Inferior parietal cortex (tissue), 1 donor: ENCODE measurements at regions not wholly inside any gene's neighbourhood (a gene's known extent, or its start where the extent isn't known, plus 50 kb on each side); places are given as distances from the start of the nearest gene placed in this dataset.
"Not testable (repeated sequence)": the region's sequence is repeated elsewhere in the genome, so short reads cannot be mapped to it uniquely, and the experiment has no call there.

ENCODE experiments used
- DNase-seq: peaks from one replicate; pipeline ENCODE4 v3.0.0-alpha.2; 2016; ENCODE audit errors: extremely low spot score

DNA sequence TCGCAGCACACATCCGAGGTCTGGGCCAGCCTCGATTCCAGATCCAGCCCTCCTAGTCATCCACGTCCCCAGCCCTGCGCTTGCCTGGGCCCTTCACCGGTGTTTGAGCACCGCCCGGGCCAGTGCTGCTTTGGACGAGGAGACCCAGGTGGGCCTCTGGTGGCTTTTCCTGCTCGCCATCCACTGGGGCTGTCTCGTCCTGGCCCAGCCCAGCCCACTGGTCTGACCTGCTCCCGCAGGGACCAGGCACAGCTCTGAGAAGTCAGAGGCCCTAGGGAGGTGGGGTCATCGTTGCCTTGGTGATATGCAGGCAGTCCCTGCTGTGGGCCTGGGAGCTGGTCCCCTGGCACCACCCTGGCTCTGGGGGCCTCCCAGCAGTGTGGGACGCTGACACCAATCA, 200.8 kb downstream of the USP22 start:
- DNase-seq: not testable (repeated sequence)

DNA sequence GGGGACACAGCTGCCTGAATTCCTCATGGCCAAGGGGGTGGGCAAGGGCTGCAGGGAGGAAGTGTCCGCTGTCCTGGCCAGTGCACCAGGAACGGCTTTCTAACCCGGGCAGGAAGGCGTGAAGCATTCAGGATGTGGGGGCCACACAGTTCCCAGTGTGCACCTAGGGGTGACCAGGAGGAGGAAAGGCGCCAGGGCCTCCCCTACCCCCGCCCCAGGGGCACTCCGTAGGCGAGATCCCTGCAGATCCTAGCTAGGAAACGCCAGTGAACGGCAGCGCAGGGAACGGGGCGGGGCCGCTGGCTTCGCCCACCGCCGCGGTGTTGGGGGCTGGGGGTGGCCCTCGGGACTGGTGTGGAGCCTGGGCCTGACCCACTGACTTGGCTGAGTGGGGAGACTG, 199.6 kb downstream of the USP22 start:
- not testable (repeated sequence) for DNase-seq

DNA sequence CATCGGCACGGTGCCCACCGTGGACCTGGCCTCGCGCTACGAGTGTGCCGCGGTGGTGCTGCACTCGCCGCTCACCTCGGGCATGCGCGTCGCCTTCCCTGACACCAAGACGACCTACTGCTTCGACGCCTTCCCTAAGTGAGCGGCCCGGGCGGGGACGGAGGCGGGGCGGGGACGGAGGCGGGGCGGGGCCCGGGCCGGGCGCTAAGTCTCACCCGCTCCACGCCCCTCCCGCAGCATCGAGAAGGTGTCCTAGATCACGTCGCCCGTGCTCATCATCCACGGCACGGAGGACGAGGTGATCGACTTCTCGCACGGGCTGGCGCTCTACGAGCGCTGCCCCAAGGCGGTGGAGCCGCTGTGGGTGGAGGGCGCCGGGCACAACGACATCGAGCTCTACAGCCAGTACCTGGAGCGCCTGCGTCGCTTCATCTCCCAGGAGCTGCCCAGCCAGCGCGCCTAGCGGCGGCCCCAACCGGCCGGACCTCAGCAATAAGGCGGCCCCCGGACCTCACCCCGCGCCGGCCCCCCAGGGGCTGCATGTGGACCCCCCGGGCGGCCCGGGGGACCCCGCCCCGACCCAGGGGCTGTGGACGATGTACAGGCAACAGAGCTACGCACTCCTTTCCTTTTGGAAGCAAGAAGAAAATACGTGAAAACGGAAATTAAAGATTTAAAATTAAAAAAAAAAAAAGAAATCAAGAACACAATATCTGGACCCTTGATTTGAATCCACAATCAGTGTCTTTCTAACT, 198.8 kb downstream of the USP22 start:
- not testable (repeated sequence) for DNase-seq

DNA sequence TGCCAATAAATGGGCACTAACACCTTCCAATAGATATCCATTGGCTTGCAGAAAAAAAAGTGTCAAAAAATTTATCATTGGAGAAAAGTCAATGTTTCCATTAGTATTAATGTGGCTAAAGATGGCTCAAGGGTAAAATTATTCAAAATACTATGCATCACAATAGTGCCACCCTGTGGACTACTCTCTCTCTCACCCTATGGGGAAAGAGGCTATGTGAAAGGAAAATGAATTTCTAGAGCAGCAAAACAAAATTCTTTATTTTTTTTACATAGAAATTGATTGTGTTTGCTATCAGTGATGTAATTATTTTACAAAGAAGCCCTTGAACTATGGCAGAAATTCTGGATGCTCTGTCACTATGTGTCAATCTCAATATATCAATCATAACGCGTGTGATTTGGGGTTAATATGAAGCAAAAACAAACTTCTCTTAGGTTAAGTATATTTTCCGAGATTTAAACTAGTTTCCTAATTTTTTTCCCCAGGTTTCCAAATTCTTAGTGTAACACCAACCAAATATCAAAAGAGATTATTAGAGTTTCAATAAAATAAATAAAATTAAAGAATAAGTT, 193.9 kb downstream of the USP22 start:
- DNase-seq: not testable (repeated sequence)

DNA sequence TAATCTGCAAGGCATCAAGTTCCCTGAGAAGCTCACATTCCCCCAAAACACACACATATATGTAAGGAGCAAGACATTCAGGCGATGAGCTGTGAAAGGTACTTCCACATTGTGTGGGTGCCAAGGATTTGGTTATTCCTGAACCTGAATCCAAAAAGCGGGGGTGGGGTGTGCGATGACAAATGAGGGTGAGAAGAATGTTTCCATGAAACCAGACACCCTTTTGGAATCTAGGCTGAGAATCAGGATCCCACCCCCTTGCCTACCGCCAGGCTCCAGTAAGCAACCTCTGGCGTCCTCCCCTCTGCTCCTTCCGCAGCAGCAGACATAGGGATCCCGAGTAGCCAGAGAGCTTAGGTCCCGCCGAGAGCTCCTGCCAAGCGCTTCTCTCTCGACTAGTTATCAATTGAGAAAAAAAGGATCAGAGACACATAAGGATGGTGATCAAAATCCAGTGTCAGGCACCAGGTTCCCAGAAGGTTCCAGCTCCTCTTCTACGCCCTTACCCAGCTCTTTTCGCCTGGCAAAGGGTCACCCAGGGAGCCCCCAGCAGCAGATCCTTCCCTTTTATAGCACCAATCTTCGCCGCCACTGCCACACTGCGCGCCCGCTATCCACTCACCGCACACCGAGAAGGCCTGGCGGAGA, 191.1 kb downstream of the USP22 start:
- DNase-seq: not testable (repeated sequence)

DNA sequence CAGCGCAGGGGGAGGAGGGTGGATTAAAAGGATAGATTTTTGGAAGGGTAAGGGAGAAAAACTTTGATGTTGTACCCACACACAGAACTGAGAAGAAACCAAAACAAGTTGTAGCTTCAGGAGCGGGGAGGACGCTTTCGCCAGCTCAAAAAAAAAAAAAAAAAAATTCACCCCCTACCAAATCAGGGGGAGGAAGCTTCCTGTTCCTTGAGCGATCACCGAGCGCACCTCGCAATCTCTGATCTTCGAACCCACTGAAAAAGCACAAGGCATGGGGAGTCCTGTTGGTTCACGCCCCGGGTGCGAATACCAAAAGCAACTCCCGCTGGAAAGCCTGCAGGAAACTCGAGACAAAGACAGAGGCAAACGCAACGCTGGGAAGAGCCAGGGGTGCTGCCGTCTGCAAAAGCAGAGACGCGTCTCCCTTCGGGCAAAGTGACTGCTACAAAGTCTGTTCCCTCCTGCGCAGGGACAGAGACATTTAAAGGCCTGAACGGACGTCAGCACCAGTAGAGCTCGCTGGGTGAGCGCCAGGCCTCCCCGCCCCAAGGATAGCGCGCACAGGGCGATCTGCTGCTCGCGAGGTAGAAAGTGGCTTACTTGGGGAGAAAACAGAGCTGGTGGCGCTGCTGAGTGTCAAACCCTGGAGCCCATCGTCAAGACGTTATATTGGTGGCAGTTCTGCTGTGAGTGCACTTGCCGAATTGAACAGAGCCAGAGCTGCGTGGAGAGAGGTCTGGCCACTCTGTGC, 190.4 kb downstream of the USP22 start:
- DNase-seq: peak; percentile 36

DNA sequence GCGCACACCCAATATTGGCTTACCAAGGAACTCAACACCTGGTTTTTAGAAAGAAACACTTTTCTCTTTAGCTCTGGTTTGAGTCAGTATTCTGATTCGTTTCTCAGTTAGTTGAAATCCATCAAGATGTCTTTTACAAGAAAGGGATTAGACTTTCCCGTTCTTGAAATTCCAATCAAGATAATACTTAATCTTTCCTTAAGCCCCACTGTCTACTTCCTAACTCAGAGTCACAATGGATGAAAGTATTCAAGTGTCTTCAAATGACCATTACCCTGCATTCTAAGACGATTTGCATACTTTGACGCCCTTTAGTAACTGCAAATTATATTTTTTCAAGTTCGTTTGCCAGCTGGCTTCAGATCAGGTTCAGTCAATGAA, 189.8 kb downstream of the USP22 start:
- DNase-seq: no peak

DNA sequence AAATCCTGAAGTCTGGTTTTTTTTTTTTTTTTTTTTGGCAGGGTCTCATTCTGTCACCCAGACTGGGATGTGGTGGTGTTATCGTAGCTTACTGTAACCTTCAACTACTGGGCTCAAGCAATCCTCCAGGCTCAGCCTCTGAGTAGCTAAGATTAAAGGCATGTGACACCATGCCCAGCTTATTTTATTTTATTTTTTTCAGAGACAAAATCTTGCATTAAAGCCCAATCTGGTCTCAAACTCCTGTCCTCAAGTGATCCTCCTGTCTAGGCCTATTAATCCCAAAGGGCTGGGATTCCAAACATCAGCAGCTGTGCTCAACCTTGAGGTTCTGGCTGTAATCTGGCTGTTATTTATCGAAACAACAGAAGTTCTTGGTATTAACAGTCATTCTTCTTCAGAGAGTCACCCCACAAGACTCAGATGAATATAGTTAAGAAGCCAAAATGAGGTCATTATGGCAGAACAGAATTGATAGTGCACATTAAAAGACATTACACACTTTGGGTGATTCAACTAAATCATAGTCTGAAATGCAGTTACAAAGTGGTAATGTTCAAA, 186.8 kb downstream of the USP22 start:
- not testable (repeated sequence) for DNase-seq

DNA sequence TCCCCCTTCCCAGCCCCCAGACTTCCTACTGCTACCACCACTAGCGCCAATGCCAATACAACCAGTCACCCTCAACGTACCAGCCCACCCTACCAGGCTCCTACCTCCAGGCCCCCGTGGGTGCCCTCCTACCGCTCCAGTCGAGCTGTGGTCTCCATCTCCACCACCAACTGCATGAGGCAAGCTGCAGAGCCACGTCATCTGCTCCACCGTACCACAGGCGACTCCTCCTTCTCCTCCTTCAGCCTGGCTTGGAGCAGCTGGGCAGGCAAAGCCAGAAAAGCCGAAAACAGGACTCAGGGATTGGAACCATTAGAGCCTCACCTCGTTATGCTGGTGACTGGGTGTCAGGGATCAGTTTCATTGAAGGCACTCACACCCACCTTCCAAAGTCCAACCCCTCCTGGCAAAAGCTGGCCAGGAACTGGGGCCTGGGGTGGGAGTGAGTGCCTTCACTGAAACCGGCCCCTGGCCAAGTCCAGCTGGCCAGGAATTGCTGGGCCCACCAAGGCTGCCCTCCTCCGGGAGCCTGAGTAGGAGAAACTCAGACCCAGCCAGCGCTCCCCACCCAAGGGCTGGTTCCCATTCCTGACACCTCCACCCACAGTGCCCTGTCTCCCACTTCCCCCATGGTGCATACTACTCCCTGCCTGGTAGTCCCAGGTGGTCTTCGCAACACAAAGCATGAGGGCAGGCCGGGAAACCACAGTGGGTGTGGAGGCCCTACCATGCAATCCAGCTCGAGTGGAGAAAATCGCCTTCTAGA, 176.2 kb downstream of the USP22 start:
- not testable (repeated sequence) for DNase-seq

DNA sequence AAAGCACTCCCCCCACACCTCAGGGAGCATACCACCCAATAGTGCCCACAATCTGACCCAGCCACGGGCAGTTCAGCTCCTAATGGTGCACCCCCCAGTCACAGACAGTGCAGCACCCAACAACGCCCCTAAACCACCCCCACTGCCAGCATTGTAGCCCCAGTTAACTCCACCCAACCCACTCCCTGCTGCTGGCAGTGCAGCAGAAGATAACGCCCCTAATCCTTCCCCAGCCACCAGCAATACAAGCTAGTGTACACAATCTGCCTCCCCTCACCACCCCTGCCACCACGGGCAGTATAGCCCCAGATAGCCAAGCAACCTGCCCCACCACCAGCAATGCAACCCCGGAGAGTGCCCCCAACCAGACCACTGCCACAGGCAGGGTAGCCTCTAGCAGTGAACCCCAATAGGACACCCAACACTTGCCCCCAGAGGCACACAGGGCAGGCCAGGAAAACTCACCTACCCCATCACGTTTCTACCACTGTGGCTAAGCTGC, 175.3 kb downstream of the USP22 start:
- not testable (repeated sequence) for DNase-seq

DNA sequence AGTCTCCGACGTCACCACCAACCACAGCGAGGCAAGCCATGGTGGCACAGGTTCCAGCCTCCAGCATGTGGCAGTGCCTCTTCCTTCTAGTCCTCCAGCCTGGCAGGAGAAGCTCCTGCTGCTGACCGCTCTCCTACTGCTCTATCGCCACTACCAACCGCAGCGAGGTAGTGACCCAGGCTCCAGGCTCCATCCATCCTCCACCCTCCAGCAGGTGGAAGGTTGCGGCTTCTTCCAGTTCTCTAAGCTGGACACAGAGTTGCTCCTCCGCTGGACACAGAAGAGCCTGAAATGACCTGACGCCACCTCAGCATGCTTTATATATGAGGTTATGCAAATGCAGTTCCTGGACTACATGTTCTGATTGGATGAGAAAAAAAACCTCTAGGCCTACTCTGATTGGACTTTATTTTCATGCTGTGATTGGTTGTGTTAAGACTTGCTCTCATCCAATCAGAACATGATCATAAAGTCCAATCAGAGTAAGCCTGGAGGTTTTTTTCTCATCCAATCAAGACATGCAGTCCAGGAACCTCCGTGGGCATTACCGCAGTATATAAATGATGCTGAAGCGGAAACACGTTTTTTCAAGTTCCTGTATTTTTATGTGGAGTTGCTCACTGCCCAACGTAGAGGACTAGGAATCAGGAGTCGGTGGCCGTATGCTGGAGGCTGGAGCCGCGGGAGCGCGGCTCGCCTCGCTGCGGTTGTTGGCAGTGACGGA, 174.7 kb downstream of the USP22 start:
- DNase-seq: not testable (repeated sequence)

DNA sequence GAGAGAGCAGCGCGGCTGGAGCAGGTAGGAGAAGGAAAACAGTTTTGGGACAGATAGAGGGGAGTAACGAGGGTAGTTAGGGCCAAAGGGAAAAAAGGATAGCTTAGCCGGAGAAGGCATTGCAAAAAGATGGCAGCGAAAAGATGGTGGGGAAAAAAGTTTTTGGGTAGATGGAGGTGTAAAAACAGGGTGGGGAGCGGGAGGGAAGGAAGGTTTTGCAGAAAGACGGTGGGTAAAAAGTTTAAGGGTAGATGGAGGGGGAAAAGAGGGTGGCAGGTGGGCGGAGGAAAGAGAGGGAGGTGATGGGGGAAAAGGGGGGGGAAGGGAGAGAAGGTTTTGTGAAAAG, 174.2 kb downstream of the USP22 start:
- DNase-seq: not testable (repeated sequence)

DNA sequence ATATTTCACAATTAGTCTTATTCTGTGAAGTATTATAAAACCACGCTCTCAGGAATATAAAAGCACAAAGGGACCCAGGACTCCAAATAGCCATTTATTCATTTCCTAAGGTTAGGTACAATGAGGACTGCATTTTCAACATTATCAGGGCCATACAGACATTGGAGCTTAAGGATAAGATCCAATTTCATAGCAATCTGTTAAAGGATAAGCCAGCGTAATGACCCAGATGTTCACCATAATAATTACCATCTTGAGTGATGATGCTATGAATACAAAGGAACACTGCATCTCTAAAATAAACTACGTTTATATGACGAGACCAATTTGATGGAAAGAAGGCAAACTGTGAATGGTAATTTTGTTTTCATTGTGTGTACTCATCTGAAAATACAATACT, 169.6 kb downstream of the USP22 start:
- DNase-seq: not testable (repeated sequence)

DNA sequence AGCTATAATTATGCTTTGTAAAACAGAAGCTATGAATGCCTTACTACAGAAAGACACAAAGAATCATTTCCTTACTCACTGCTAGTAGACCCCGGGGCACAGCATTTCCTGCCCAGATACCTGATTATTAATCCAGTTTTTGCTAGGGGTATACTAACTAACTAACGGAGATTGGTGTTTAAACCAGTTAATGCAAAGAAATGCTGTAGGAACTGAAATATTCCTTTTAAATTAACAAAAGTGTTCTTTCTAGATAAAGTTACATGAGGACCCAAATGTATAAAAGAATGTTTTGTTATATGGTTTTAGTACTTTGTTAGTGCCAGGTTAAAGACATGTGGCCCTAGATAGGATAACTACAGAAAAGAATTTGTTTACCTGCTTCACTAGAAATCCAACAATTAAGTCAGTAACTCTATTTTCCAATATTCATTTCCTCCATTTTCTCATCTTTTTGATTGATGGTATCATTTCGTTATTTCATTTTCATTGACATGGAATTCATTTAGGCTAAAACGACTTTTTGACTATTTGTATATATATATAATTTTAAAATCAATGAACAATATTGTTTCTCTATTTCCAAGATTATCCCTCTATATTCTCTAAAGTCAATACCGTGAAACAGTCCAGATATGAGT, 169.0 kb downstream of the USP22 start:
- DNase-seq: not testable (repeated sequence)

DNA sequence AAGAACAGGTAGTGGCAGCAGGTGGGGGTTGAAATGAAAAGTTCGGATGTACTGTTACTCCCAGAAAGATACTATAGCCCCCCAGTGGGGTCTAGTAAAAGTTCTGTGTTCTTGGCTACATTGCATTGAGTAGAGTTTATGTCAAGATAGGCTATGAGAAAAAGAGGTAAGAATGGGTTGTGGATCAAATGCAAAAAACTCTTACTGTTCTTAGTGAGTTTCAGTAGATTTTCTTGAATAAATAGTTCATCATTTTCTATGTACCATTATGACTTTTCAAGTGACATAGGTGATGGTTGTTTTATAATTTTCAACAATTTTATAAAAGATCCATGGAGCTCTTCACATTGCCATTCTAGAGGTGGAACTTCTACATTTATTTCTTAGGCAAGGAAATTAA, 165.4 kb downstream of the USP22 start:
- DNase-seq: not testable (repeated sequence)

DNA sequence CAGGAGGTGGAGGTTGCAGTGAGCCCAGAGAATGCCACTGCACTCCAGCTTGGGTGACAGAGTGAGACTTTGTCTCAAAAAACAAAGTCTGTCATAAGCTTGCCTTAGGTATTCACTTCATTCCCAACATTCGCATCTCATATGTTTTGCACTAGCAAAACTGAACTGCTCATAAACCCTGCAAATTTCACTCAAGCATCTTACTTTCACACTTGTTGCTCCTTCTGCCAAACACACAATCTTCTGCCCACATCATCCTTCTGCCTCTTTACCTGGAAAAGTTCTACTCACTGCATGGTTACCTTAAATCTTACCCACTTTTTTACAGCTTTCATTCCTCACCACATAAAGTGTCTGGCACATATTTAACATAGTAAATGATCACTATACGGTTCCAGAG, 152.5 kb downstream of the USP22 start:
- DNase-seq: no peak

DNA sequence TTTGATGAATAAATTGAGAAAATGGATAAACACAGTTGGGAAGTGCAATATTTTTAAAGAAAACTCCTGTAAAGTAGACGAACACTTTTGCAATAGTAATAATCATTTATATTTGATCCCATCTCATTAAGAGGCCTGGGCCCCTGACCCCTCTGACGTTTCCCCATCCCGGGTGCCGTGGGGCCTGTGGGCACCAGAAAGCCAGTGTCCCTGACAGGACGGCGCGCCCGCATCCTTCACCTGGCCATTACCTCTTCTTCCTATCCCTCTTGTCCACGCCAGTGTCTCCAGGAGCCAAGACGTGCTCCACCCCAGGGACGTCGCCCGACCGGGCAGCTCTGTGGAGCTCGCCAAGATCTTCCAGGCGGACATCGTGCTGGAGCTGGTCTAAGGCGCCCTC, 147.4 kb downstream of the USP22 start:
- DNase-seq: not testable (repeated sequence)

DNA sequence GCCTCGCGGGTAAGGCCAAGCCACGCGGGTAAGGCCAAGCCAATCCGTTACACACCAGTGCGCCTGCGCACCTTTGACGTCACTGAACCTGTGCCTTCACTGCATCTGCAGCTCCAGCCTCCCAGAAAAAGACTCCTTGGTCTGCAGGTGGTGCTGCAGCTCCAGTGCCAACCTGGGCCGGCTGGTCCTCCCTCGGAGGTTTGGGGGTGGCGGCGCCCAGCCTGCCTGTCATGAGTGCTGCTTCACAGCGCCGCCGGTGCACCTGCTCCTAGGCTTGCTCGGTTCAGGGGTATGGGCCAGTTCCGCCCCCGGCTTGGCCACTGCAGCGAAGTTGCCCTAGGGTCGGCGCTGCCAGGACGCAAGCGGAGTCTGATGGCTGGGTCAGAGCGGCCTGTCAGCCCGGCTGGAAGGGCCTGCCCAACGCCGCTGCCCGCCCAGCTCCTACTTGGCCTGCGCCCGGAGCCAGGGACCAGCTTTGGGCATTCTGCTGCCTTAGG, 146.6 kb downstream of the USP22 start:
- no peak for DNase-seq

DNA sequence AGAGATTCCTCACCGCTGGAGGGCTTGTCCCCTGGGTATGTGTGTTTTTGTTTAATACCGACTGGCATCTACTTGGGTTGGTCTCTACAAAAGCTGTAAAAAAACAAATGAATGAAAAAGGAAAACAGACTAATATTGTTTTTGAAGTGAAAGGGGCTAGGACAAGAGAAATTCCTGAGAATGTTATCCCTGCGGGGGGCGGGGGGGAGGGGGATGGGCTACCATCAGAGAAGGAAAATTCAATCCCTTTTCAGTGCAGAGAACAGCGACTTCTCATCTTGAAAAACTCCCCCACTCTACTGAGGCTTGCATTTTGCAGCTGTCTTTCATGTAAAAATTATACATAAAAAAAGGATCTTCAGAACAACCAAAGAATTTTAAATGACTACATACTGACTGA, 144.1 kb downstream of the USP22 start:
- DNase-seq: not testable (repeated sequence)

DNA sequence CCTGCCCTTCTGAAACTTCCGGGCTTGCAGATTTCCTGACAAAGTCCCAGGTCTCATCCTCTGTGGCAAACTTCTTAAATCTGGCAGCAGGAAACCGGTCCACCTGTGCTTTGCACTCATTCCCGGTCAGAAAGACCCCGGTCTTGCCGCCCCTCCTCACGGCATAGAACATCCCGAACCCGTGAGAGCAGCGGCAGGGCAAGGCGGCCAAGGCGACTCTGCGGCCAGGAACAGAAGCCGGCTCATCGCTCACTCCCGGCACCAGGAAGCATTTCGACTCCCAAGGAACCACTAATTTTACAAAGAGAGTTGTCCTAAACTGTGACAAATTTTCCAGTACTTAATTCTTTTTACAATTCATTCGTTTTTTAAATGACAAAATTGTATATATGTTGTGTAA, 140.3 kb downstream of the USP22 start:
- DNase-seq: not testable (repeated sequence)
